ENCODE measurements at regions not wholly inside any gene's neighbourhood (a gene's known extent, or its start where the extent isn't known, plus 50 kb on each side); places are given as distances from the start of the nearest gene placed in this dataset.

GRCh38 chr6:9136141-9136822, 700.9 kb upstream of the SLC35B3 start:
- TF ChIP-seq CEBPB (IDR thresholded peaks at IDR 0.05) (no peak), RAD21 (IDR thresholded peaks at IDR 0.05; ENCODE audit: low read depth) (no peak)

Data from Ishikawa (cell line).